HG02798 (cell line): ENCODE measurements at regions not wholly inside any gene's neighbourhood (a gene's known extent, or its start where the extent isn't known, plus 50 kb on each side); places are given as distances from the start of the nearest gene placed in this dataset.
A peak's percentile ranks its signal among the peaks of the same experiment; 100 is the strongest.

ENCODE experiments used
- ATAC-seq: cut with Tn5 transposase; IDR thresholded peaks from one replicate; pipeline ENCODE4 v1.9.1; 2021; ENCODE audit warnings: mild to moderate bottlenecking; ENCODE audit not compliant: unreplicated experiment, poor library complexity

DNA sequence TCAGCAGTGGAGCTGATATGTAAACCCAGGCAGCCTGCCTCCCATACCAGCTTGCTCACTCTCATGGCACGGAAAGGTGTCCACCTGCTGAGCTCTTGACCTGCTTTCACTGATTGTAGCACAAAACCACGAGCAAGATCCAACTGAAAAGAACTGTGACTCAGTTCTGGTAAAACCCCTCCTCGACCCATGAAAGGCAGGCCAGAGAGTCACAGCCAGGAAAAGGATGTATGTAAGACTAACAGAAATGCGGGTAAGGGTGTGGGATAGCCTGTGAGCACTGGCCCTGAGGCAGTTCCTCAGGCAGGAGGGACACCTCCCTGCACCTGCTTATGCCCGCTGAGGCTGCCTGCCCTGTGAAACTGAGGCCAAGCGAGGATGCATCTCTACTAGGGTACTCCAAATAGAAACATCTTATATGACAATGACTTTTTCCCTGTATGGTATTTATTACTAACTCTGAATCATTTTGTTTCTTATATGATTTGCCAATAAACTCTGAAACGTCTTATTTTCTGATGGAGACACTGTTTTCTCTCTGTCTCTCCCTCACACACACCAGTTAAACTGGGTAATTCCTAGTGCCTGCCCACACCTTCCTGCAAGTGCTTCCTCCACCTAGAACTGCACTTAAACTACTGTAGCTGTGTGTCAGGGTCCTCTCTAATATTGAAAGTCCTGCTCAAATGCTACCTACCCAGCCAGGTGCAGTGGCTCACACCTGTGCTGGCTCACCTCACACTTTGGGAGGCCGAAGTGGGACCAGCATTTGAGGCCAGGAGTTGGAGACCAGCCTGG lies 73.3 kb upstream of the GHITM start:
- no peak for ATAC-seq

DNA sequence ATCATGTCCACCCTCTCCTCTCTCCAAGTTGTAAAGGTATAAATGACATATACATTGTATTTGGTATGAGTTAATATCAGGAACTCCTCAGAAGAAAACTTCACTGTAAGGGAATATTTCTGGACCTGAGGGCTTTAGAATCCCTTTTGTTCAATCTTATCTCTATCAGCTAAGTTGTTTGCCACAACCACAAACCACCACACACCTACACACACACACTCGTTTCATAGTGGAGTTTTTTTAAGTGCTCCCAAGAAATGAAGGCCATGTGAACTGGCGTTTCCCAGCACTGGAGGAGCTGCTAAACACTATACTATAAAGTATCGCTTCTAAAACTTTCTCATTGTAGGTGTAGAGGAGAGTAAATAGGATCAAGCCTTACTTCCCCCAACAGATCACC lies 64.8 kb upstream of the GHITM start:
- no peak for ATAC-seq

- ATAC-seq = no peak
These were observed 63.9 kb upstream of the GHITM start for GRCh38 chr10:84075226-84076046.

DNA sequence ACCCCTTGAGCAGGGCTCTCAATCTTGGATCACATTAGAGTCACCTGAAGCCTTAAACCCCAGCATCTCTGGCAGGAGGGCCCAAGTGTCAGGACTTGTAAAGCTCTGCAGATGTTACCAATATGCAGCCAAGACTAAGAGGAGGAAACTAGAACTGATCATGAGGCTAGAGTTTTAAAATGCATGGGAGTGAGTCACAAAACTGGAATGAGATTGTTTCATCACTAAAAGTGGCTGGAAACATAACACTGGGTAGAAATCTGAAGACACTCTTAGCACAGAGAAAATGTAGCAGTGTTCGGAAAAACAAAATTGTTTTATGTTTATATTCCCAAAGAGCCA lies 63.3 kb upstream of the GHITM start:
- ATAC-seq = no peak

DNA sequence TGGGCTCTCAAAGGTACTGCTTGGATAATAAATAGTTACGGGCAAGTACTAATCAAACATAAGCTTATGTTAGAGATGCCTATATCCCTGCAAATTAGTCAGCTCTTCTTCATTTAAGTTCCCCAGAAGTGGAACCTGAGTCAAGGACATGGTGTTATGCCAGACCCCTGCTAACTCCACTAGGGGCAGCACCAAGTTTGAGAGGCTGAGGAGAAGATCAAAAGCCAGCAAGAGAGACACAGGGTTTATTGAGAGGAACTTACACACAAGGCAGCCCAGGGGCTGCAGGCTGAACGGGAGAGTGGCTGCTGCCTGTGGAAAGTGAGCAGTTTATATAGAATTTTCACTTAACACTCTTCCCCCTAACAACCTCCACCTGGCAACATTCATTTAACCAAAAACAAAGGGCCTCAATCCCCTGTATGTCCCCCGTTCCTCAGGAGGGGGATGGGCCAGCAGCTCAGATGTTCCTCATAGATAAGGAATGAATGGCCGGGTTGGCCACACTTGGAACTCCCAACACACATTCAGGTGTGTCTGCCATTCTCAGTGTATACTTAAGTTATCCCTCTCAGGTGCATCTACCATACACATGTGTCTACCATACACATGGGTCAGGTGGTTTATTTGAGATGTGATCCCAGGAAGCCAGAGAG lies 62.6 kb upstream of the GHITM start:
- ATAC-seq = peak; percentile 68

DNA sequence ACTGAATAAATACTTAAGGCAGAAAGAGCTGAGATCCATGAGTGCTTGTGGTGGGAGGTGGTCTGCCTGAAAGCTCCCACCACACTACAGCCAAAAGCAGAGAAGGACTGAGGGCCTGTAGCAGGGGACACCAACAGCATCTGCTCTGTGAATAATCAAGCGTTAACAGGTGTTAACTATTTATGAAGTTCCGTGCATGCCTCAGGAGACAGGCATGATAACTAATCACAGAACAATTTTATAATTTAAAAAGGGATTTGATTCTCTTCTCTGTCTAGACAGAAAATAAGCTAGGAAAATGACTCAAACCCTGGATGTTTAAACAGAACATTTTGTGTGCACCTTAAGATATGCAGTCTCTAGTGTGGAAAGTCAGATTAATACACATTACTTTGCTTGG lies 61.5 kb upstream of the GHITM start:
- ATAC-seq = no peak

DNA sequence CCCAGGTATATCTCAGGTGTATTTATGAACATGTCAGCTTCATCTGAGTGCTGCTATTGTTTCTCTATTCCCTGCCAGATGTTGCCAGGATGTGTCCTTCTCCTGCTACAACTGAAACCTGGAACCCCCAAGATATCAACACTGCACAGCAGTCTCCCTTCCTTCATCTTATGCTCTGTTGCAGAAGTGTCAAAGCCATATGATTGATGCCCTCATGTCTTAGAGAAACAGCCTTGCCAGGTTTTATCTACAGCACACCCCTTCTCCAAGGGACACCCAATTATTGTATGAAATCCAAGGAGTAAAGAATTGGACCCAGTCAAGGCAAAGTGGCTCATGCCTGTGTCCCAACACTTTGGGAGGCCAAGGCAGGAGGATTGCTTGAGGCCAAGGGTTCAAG lies 60.5 kb upstream of the GHITM start:
- ATAC-seq = no peak

DNA sequence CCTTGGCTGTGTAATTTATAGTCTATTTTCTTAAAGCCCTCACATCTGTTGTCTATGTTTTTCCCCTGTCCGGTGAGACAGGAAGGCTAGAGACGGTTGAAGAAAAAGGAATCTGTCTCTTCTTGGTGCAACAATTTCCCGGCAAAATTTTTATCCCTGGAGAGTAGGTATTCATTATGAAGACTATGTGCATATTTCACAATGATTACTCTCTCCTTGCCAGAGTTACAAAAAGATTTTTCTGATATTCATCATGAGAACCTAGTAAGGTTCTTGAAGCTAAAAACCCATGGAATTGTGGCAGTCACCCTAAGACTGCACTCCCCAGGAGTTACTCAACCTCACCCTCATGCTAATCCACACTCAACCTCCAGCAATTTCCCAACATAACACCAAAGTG lies 55.0 kb upstream of the GHITM start:
- ATAC-seq = no peak

DNA sequence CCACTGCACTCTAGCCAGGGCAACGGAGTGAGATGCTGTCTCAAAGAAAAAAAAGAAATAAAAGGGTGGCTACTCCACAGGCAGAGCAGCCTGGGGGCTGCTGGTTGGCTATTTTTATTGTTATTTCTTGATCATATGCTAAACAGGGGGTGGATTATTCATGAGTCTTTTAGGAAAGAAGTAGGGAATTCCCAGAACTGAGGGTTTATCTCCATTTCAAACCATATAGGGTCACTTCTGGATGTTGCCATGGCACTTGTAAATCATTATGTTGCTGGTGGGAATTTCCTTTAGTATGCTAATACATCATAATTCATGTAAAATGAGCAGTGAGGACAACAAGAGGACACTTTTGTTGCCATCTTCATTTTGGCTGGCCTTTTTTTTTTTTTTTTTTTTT lies 52.1 kb upstream of the GHITM start:
- no peak for ATAC-seq

GRCh38 chr10:84088626-84089025 lies 50.7 kb upstream of the GHITM start:
- no peak for ATAC-seq

- no peak for ATAC-seq
These were observed 50.1 kb upstream of the GHITM start for GRCh38 chr10:84089162-84089561.
